SK-N-SH treated with all-trans-retinoic acid at 6 μM for 48 hours (cell line): ENCODE measurements at regions not wholly inside any gene's neighbourhood (a gene's known extent, or its start where the extent isn't known, plus 50 kb on each side); places are given as distances from the start of the nearest gene placed in this dataset.

Source experiments
- ATAC-seq: fragments of 200-7000 bp; cut with Tn5 transposase; 3 replicates; pipeline ENCODE4 v1.9.1; 2020; ENCODE audit warnings: mild to moderate bottlenecking, moderate library complexity
- ARNTL ChIP-seq: fragments of 450-650 bp; formaldehyde crosslinking; IDR thresholded peaks from 2 replicates; pipeline ENCODE4 v1.5.0; 2020; ENCODE audit warnings: low read depth, mild to moderate bottlenecking, moderate library complexity, borderline replicate concordance
- BACH2 ChIP-seq: fragments of 250-450 bp; sonication (Bioruptor Pico); IDR thresholded peaks from 2 replicates; pipeline ENCODE4 v1.9.0; 2021; ENCODE audit warnings: mild to moderate bottlenecking, borderline replicate concordance
- CSRNP3 ChIP-seq: fragments of 250-450 bp; sonication (Bioruptor Pico); IDR thresholded peaks from 2 replicates; pipeline ENCODE4 v1.5.1; 2021; ENCODE audit warnings: mild to moderate bottlenecking, moderate library complexity
- ESRRG ChIP-seq: fragments of 250-450 bp; sonication (Bioruptor Pico); IDR thresholded peaks from 2 replicates; pipeline ENCODE4 v1.6.1; 2021; ENCODE audit warnings: mild to moderate bottlenecking
- GLIS3 ChIP-seq: fragments of 250-450 bp; sonication (Bioruptor Pico); IDR thresholded peaks from 2 replicates; pipeline ENCODE4 v1.5.0; 2020; ENCODE audit warnings: mild to moderate bottlenecking, moderate library complexity
- ISL1 ChIP-seq: fragments of 250-450 bp; sonication (Bioruptor Pico); IDR thresholded peaks from 2 replicates; pipeline ENCODE4 v2.1.2; 2022; ENCODE audit warnings: mild to moderate bottlenecking, moderate library complexity
- PATZ1 ChIP-seq: fragments of 250-450 bp; sonication (Bioruptor Pico); IDR thresholded peaks from 2 replicates; pipeline ENCODE4 v1.8.0; 2020; ENCODE audit warnings: mild to moderate bottlenecking, moderate library complexity, borderline replicate concordance
- POU6F1 ChIP-seq: fragments of 250-450 bp; sonication (Bioruptor Pico); IDR thresholded peaks from 2 replicates; pipeline ENCODE4 v1.8.0; 2021; ENCODE audit warnings: low read depth, mild to moderate bottlenecking, moderate library complexity, borderline replicate concordance
- PPARA ChIP-seq: fragments of 250-450 bp; sonication (Bioruptor Pico); IDR thresholded peaks from 2 replicates; pipeline ENCODE4 v1.5.0; 2020; ENCODE audit warnings: mild to moderate bottlenecking, borderline replicate concordance
- TCF4 ChIP-seq: fragments of 250-450 bp; sonication (Bioruptor Pico); IDR thresholded peaks from 2 replicates; pipeline ENCODE4 v1.8.0; 2021; ENCODE audit warnings: mild to moderate bottlenecking, moderate library complexity, borderline replicate concordance
- TOX ChIP-seq: fragments of 250-450 bp; sonication (Bioruptor Pico); IDR thresholded peaks from 2 replicates; pipeline ENCODE4 v1.8.0; 2021; ENCODE audit warnings: mild to moderate bottlenecking, moderate library complexity, borderline replicate concordance
- TSHZ2 ChIP-seq: fragments of 250-450 bp; sonication (Bioruptor Pico); IDR thresholded peaks from 2 replicates; pipeline ENCODE4 v1.5.0; 2020; ENCODE audit warnings: mild to moderate bottlenecking, moderate library complexity
- ZFP30 ChIP-seq: fragments of 450-650 bp; formaldehyde crosslinking; IDR thresholded peaks from 2 replicates; pipeline ENCODE4 v1.5.0; 2022; ENCODE audit warnings: mild to moderate bottlenecking, moderate library complexity
- ZNF70 ChIP-seq: fragments of 450-650 bp; formaldehyde crosslinking; IDR thresholded peaks from 2 replicates; pipeline ENCODE4 v1.5.0; 2020; ENCODE audit warnings: mild to moderate bottlenecking, moderate library complexity
- ZNF8 ChIP-seq: fragments of 450-650 bp; formaldehyde crosslinking; IDR thresholded peaks from 2 replicates; pipeline ENCODE4 v1.5.0; 2020; ENCODE audit warnings: mild to moderate bottlenecking, moderate library complexity

DNA sequence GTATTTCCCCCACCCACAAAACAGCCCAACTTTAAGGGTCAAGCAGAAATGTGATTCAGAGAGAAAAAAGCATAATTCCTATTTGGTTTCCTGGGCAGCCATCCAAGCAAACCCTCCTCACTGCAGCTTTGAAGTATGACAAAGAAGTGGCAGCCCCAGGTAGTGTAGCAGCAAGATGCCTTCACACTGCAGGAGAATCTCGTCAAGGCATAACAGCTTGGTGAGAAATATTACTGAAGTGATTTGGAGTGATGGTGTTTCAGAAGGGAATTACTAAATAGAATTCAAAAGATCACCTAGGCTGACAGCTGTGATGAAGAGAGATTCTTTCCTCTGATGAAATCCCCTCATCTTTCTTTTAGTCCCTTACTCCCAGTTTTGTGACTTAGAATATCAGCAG, 173.9 kb downstream of the PYDC2 start:
- no peak for ATAC-seq
- no peak for TF ChIP-seq TSHZ2 (CRISPR knock-in tag)
- no peak for TF ChIP-seq BACH2 (CRISPR knock-in tag)
- TF ChIP-seq ZFP30 (CRISPR knock-in tag): no peak
- no peak for TF ChIP-seq CSRNP3 (CRISPR knock-in tag)
- no peak for TF ChIP-seq GLIS3 (CRISPR knock-in tag)
- no peak for TF ChIP-seq TOX (CRISPR knock-in tag)

GRCh38 chr3:191637611-191638010, 176.6 kb downstream of the PYDC2 start:
- ATAC-seq: no peak
- peak; percentile 75; the same call in 1 of the 2 replicates for TF ChIP-seq TCF4
- TF ChIP-seq TSHZ2 (CRISPR knock-in tag): no peak

GRCh38 chr3:191641789-191642188, 180.8 kb downstream of the PYDC2 start:
- no peak for ATAC-seq
- no peak for TF ChIP-seq ZFP30 (CRISPR knock-in tag)
- TF ChIP-seq ARNTL (CRISPR knock-in tag): no peak
- TF ChIP-seq ZNF70 (CRISPR knock-in tag): no peak
- TF ChIP-seq PPARA (CRISPR knock-in tag): no peak
- no peak for TF ChIP-seq ESRRG (CRISPR knock-in tag)
- no peak for TF ChIP-seq POU6F1 (CRISPR knock-in tag)

GRCh38 chr3:191644291-191644690, 183.3 kb downstream of the PYDC2 start:
- no peak for TF ChIP-seq ARNTL (CRISPR knock-in tag)
- TF ChIP-seq ISL1 (CRISPR knock-in tag): no peak
- ATAC-seq: no peak

- no peak for TF ChIP-seq PATZ1 (CRISPR knock-in tag)
- TF ChIP-seq ZNF8: 0 out of 2 replicates have a peak, but pooled peaks have one; percentile 49
- ATAC-seq: no peak
Measured at GRCh38 chr3:191646242-191646641, 185.3 kb downstream of the PYDC2 start.
